Spleen (tissue), 11 donors: ENCODE measurements at regions not wholly inside any gene's neighbourhood (a gene's known extent, or its start where the extent isn't known, plus 50 kb on each side); places are given as distances from the start of the nearest gene placed in this dataset.

Experiments used
- DNase-seq: peaks from one replicate; pipeline ENCODE4 v3.0.0-alpha.2; 2020
- H3K27ac ChIP-seq, 8 donors: fragments of 200-600 bp; sonication (generic) in 7 of 8; 1 replicate in 4 of 8; 2 replicates in 4 of 8; pipeline versions ENCODE4 v1.5.0 to v1.8.0; 2016 to 2021; ENCODE audit warnings: inconsistent platforms in 4 of 8, mild to moderate bottlenecking in 4 of 8, moderate library complexity in 1 of 8
- H3K27me3 ChIP-seq, 7 donors: fragments of 200-600 bp; sonication (generic) in 6 of 7; replicated peaks in 1 of 7; 1 replicate in 4 of 7; 2 replicates in 3 of 7; pipeline versions ENCODE4 v1.5.0 to v1.8.0; 2016 to 2021; ENCODE audit warnings: inconsistent platforms in 3 of 7, mild to moderate bottlenecking in 1 of 7
- H3K36me3 ChIP-seq, 6 donors: fragments of 200-600 bp; sonication (generic) in 5 of 6; 1 replicate in 4 of 6; 2 replicates in 2 of 6; pipeline versions ENCODE4 v1.5.0 to v1.8.0; 2016 to 2021; ENCODE audit warnings: inconsistent platforms in 2 of 6
- H3K4me1 ChIP-seq, 6 donors: fragments of 200-600 bp; sonication (generic) in 5 of 6; 1 replicate in 3 of 6; 2 replicates in 3 of 6; pipeline versions ENCODE4 v1.5.0 to v1.8.0; 2016 to 2021; ENCODE audit warnings: inconsistent platforms in 3 of 6
- H3K4me3 ChIP-seq, 8 donors: fragments of 200-600 bp; sonication (generic) in 7 of 8; 1 replicate in 4 of 8; 2 replicates in 4 of 8; pipeline versions ENCODE4 v1.5.0 to v1.8.0; 2016 to 2021; ENCODE audit warnings: inconsistent platforms in 4 of 8, mild to moderate bottlenecking in 4 of 8, moderate library complexity in 2 of 8
- H3K9me3 ChIP-seq, 8 donors: fragments of 200-600 bp; sonication (generic) in 7 of 8; 1 replicate in 4 of 8; 2 replicates in 4 of 8; pipeline versions ENCODE4 v1.5.0 to v1.8.0; 2016 to 2021; ENCODE audit warnings: inconsistent platforms in 4 of 8
- CTCF ChIP-seq, 11 experiments: fragments of 200-600 bp in 7 of 11; fragments of 450-650 bp in 4 of 11; sonication (generic) in 4 of 11; IDR thresholded peaks in 8 of 11; conservative IDR thresholded peaks in 3 of 11; 1 replicate in 7 of 11; 2 replicates in 4 of 11; pipeline versions ENCODE4 v1.4.0 to v1.8.0; 2016 to 2021; ENCODE audit warnings: antibody characterized with exemption in 11 of 11, inconsistent platforms in 4 of 11, mild to moderate bottlenecking in 1 of 11
- POLR2A ChIP-seq, 3 donors: fragments of 450-650 bp; IDR thresholded peaks; one replicate each; pipeline ENCODE4 v1.5.1; 2017; ENCODE audit warnings: antibody characterized with exemption in 3 of 3, mild to moderate bottlenecking in 1 of 3
- POLR2AphosphoS5 ChIP-seq, 3 donors: sonication (generic); formaldehyde crosslinking; IDR thresholded peaks; one replicate each; pipeline ENCODE4 v1.5.1; 2017; ENCODE audit warnings: antibody characterized with exemption in 3 of 3
- WGBS, 5 donors: extraction: QIAGEN DNeasy Blood & Tissue Kit in 3 of 5; methylation state at CpG; one replicate each; pipeline versions ENCODE4 v1.1.5 to v1.1.7; 2013 to 2018; 5-methylcytosine and 5-hydroxymethylcytosine counted together
- intact Hi-C: fragments of 100-400 bp; cut with DNase I; formaldehyde crosslinking; loops from one replicate; pipeline ENCODE4 v1.15.0; 2023; ENCODE audit warnings: low total_unique reads
- donor health status: healthy with polysubstance abuse.
- donor health status: DM: no; HTN: no; CAD: no; lungs with moderate emphysema.
- donor health status: DM: no; HTN: no; CAD: no.
- donor health status: Bipolar disorder and iron deficiency.
- donor health status: healthy.
- donor health status: DM: no; HTN: no; CAD: no.
- donor health status: DM: yes; HTN: yes; CAD: no.

DNA sequence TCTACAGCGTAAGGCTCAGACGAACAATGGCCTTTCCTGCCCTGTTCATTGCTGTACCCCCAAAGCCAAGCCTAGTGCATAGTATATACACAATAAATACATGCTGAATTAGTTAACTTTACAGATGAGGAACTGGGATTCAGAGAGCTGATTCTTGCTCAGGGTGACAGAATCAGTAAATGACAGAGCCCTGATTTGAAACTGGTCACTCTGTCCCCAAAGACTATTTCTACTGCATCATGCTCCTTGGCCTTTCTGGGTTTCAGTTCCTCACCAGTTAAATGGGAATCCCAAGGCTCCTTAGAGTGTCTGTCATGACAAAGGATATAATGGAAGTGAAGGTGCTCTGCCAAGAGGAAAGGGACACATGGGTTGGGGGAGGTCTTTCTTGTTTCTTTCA lies 50.5 kb upstream of the TSKU start:
- intact Hi-C loops: loop anchor here (10.0 kb wide), 1 partner anchor 182 kb away; no protein-coding TSS in a partner anchor
- TF ChIP-seq POLR2AphosphoS5 (IDR thresholded peaks at IDR 0.05) (no peak), CTCF (IDR thresholded peaks at IDR 0.05 in 8 of 11, conservative IDR thresholded peaks at IDR 0.05 in 3 of 11) (no peak), POLR2A (IDR thresholded peaks at IDR 0.05) (no peak)
- Histone ChIP-seq H3K27ac (no peak overlapping the region), H3K27me3 (no peaks in the 10 kb centered on the region), H3K4me1 (peaks cover 0 to 18% (median 0%) of the 10 kb centered on the region in 6 donors), H3K9me3 (no peaks in the 10 kb centered on the region), H3K4me3 (no peak overlapping the region), H3K36me3 (no peaks in the 10 kb centered on the region)
- 83 to 96% (median 93%) methylated on average over 2 of the region's 2 CpGs for WGBS, 5 donors
- no peak for DNase-seq
